Esophagus muscularis mucosa (tissue), 4 donors: ENCODE measurements at regions not wholly inside any gene's neighbourhood (a gene's known extent, or its start where the extent isn't known, plus 50 kb on each side); places are given as distances from the start of the nearest gene placed in this dataset.

Experiments used
- DNase-seq: peaks from one replicate; pipeline ENCODE4 v3.0.0-alpha.2; 2017; ENCODE audit errors: extremely low spot score
- H3K27ac ChIP-seq, 4 donors: fragments of 200-600 bp; sonication (generic); replicated peaks in 1 of 4; 1 replicate in 3 of 4; 2 replicates in 1 of 4; pipeline ENCODE4 v1.5.1; 2016 to 2019; ENCODE audit warnings: mild to moderate bottlenecking in 1 of 4
- H3K27me3 ChIP-seq, 4 donors: fragments of 200-600 bp; sonication (generic); one replicate each; pipeline versions ENCODE4 v1.5.1 to v1.6.0; 2016 to 2019
- H3K36me3 ChIP-seq, 4 donors: fragments of 200-600 bp; sonication (generic); one replicate each; pipeline ENCODE4 v1.5.1; 2016 to 2019
- H3K4me1 ChIP-seq, 4 donors: fragments of 200-600 bp; sonication (generic); one replicate each; pipeline ENCODE4 v1.5.1; 2016 to 2019
- H3K4me3 ChIP-seq, 4 donors: fragments of 200-600 bp; sonication (generic); 1 replicate in 2 of 4; 2 replicates in 2 of 4; pipeline ENCODE4 v1.5.1; 2016 to 2019; ENCODE audit warnings: mild to moderate bottlenecking in 4 of 4, moderate library complexity in 1 of 4
- H3K9me3 ChIP-seq, 4 donors: fragments of 200-600 bp; sonication (generic); 1 replicate in 3 of 4; 2 replicates in 1 of 4; pipeline ENCODE4 v1.5.1; 2016 to 2019
- EP300 ChIP-seq: sonication (generic); formaldehyde crosslinking; IDR thresholded peaks from one replicate; pipeline ENCODE4 v1.6.1; 2017; ENCODE audit warnings: antibody characterized with exemption
- POLR2A ChIP-seq: fragments of 450-650 bp; IDR thresholded peaks from one replicate; pipeline ENCODE4 v1.6.1; 2017; ENCODE audit warnings: antibody characterized with exemption, moderate library complexity, mild to moderate bottlenecking, low read depth
- POLR2AphosphoS5 ChIP-seq, 2 donors: sonication (generic); formaldehyde crosslinking; IDR thresholded peaks; one replicate each; pipeline ENCODE4 v1.6.1; 2017; ENCODE audit warnings: antibody characterized with exemption in 2 of 2
- WGBS: methylation state at CpG from one replicate; pipeline ENCODE4 v1.1.5; 2018; 5-methylcytosine and 5-hydroxymethylcytosine counted together
- intact Hi-C: fragments of 100-400 bp; cut with DNase I; formaldehyde crosslinking; loops from one replicate; pipeline ENCODE4 v1.15.1; 2023
- TF ChIP-seq, protein P1 (sequence below), 3 experiments: fragments of 200-600 bp in 2 of 3; fragments of 450-650 bp in 1 of 3; sonication (generic) in 2 of 3; IDR thresholded peaks; one replicate each; pipeline ENCODE4 v1.5.1; 2017 to 2019; ENCODE audit warnings: antibody characterized with exemption in 3 of 3, mild to moderate bottlenecking in 2 of 3, moderate library complexity in 1 of 3

DNA sequence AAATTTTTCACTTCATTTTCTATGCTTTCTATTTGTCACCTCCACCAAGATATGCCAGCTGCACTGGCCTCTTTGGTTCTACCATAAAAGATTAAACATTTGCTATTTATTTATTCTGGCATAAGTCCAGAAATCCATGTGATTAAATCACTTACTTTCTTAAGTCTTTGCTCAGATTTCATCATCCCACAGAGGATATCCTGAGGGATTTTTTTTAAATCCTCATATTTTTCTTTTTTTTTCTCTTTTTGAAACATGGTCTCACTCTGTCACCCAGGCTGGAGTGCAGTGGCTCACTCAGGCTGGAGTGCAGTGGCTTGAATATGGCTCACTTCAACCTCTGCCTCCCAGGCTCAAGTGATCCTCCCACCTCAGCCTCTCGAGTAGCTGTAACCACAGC lies 645.4 kb upstream of the ATXN7L3B start:
- Histone ChIP-seq H3K9me3 (no peaks in the 10 kb centered on the region), H3K36me3 (no peaks in the 10 kb centered on the region), H3K27ac (no peak overlapping the region), H3K27me3 (no peaks in the 10 kb centered on the region), H3K4me3 (no peak overlapping the region), H3K4me1 (no peaks in the 10 kb centered on the region)
- no peak for TF ChIP-seq EP300
- TF ChIP-seq POLR2AphosphoS5 (IDR thresholded peaks at IDR 0.05) = no peak
- TF ChIP-seq POLR2A = no peak
- TF ChIP-seq, protein P1, sequence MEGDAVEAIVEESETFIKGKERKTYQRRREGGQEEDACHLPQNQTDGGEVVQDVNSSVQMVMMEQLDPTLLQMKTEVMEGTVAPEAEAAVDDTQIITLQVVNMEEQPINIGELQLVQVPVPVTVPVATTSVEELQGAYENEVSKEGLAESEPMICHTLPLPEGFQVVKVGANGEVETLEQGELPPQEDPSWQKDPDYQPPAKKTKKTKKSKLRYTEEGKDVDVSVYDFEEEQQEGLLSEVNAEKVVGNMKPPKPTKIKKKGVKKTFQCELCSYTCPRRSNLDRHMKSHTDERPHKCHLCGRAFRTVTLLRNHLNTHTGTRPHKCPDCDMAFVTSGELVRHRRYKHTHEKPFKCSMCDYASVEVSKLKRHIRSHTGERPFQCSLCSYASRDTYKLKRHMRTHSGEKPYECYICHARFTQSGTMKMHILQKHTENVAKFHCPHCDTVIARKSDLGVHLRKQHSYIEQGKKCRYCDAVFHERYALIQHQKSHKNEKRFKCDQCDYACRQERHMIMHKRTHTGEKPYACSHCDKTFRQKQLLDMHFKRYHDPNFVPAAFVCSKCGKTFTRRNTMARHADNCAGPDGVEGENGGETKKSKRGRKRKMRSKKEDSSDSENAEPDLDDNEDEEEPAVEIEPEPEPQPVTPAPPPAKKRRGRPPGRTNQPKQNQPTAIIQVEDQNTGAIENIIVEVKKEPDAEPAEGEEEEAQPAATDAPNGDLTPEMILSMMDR (IDR thresholded peaks at IDR 0.05) = no peak
- DNase-seq = no peak
- intact Hi-C loops = no loop called here
- 92% methylated on average over 1 of the region's 1 CpG for WGBS

DNA sequence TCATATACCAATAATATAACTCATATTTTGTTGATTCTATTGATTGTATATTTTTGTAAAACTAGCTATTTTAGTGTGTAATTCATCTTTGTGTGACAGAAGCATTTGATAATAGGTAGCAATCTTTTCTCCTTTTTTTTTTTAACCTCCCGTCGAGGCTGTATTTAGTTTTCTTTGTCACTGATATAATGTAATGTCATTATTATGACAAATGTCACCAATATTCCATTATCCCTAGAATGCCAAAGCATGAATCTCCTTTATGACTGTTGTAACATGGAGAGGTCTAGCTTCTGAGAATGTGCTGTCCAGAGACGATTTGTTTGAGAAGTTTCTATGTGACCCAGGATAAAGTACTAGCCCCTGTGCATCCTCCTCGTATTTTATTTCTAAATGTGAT lies 639.0 kb upstream of the ATXN7L3B start:
- Histone ChIP-seq H3K36me3 (no peaks in the 10 kb centered on the region), H3K4me1 (no peaks in the 10 kb centered on the region), H3K27ac (no peak overlapping the region), H3K9me3 (no peaks in the 10 kb centered on the region), H3K27me3 (no peaks in the 10 kb centered on the region), H3K4me3 (no peak overlapping the region)
- no peak for DNase-seq
- WGBS = 64% methylated on average over 4 of the region's 4 CpGs
- no peak for TF ChIP-seq POLR2A
- no peak for TF ChIP-seq EP300
- TF ChIP-seq, protein P1 (IDR thresholded peaks at IDR 0.05) = no peak
- TF ChIP-seq POLR2AphosphoS5 (IDR thresholded peaks at IDR 0.05) = no peak
- intact Hi-C loops = no loop called here

DNA sequence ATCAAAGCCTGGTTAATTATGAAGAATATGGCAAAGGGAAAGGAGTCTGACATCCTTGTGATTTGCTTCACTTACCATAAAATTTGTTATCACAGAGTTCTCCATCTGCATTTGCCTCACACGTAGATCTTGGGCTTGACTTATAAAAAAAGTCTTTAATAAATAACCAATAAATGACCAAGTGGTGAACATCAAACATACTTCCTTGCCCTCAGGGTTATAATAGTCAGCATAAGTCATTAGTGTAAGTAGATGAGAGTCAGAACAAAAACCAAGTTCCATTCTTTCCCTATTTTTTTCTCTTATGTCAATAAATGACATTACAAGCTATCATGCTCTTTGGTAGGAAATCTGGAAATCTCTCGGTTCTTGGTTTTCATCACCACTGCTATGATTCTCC lies 635.4 kb upstream of the ATXN7L3B start:
- H3K4me3 ChIP-seq = no peak overlapping the region
- no peak for DNase-seq
- H3K27me3 ChIP-seq = no peaks in the 10 kb centered on the region
- no peaks in the 10 kb centered on the region for H3K36me3 ChIP-seq
- H3K9me3 ChIP-seq = no peaks in the 10 kb centered on the region
- H3K27ac ChIP-seq = no peak overlapping the region
- TF ChIP-seq, protein P1 (IDR thresholded peaks at IDR 0.05) = no peak
- no peak for TF ChIP-seq EP300
- TF ChIP-seq POLR2AphosphoS5 (IDR thresholded peaks at IDR 0.05) = no peak
- TF ChIP-seq POLR2A = no peak
- no peaks in the 10 kb centered on the region for H3K4me1 ChIP-seq
- WGBS = 70% methylated on average over 2 of the region's 2 CpGs
- intact Hi-C loops = no loop called here

DNA sequence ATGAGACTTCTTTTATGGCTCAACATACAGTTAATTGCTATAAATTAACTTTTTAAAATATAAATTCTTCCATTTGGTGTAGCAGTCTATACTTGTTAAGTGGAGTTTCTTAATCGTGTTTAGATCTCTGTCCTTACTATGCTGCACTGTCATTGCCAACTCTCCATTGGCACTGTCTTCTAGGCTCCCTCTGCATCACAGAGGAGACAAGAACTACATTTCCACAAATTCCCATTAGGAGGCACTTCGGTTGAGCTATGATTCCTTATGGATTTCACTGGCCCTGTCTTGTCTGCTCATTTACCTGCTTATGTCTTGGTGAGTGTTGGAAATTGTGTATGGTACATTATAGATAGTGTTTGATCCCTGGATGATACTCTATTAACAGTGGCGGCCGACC lies 630.9 kb upstream of the ATXN7L3B start:
- no peak overlapping the region for H3K27ac ChIP-seq
- H3K27me3 ChIP-seq = no peaks in the 10 kb centered on the region
- H3K4me3 ChIP-seq = no peak overlapping the region
- TF ChIP-seq, protein P1 (IDR thresholded peaks at IDR 0.05) = no peak
- TF ChIP-seq POLR2AphosphoS5 (IDR thresholded peaks at IDR 0.05) (no peak), EP300 (no peak), POLR2A (no peak)
- WGBS = 87% methylated on average over 4 of the region's 4 CpGs
- H3K9me3 ChIP-seq = peaks cover 0 to 5% (median 0%) of the 10 kb centered on the region in 4 donors
- DNase-seq = no peak
- intact Hi-C loops = no loop called here
- no peaks in the 10 kb centered on the region for H3K36me3 ChIP-seq
- H3K4me1 ChIP-seq = no peaks in the 10 kb centered on the region

DNA sequence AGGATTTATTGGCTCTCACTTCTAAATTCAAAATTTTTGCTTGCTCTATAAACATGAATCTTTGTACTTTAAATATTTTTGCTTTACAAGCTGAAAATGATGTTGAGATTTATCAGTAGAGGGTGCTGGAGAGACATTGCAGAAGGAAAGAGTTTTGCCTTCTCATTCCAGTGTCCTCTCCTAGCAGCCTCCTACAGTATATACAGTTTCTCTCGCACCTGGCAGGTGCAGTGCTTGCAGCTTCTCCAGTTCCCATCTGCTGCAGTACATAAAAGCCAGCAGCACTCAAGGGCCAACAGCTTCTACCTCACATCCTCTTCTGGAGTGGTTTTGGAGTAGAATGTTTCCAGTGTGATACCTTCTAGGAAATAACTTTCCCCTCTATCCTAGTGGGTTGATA lies 601.8 kb upstream of the ATXN7L3B start:
- intact Hi-C loops = no loop called here
- WGBS = 22% methylated on average over 1 of the region's 1 CpG

More for the DNA sequence above, 601.8 kb upstream of the ATXN7L3B start:
- Histone ChIP-seq H3K9me3 (no peaks in the 10 kb centered on the region), H3K27ac (no peak overlapping the region), H3K4me1 (no peaks in the 10 kb centered on the region), H3K36me3 (no peaks in the 10 kb centered on the region), H3K27me3 (no peaks in the 10 kb centered on the region), H3K4me3 (no peak overlapping the region)
- no peak for DNase-seq
- TF ChIP-seq EP300 (no peak), POLR2AphosphoS5 (IDR thresholded peaks at IDR 0.05) (no peak), POLR2A (no peak)
- TF ChIP-seq, protein P1 (IDR thresholded peaks at IDR 0.05) = no peak
